WI38 (cell line): ENCODE measurements at regions not wholly inside any gene's neighbourhood (a gene's known extent, or its start where the extent isn't known, plus 50 kb on each side); places are given as distances from the start of the nearest gene placed in this dataset.

Source experiments
- H3K4me3 ChIP-seq: 2 replicates; pipeline ENCODE4 v1.5.1; 2011; ENCODE audit warnings: low read depth, mild to moderate bottlenecking, control low read depth, low read length
- TF ChIP-seq, protein P1 (sequence below): IDR thresholded peaks from 2 replicates; pipeline ENCODE4 v1.5.1; 2012; ENCODE audit warnings: low read depth, mild to moderate bottlenecking, control low read depth, low read length

DNA sequence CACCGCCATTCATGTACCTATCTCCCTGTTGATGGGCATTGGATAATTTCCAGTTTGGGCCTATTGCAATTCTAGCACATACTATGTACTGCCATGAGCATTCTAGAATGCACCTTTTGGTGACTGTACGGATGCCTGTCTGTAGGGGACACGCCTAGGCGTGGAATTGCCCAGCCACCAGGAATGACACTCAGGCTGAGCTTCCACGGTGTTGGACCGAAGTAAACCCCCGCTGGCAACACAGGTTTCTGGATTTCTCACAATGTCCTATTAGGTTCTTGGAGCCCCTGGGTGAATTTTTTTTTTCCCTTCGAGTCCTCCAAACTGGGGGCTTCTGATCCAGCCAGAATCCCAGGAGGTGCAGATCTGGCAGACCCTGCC is 146.6 kb downstream of the IRF8 start:
- TF ChIP-seq, protein P1, sequence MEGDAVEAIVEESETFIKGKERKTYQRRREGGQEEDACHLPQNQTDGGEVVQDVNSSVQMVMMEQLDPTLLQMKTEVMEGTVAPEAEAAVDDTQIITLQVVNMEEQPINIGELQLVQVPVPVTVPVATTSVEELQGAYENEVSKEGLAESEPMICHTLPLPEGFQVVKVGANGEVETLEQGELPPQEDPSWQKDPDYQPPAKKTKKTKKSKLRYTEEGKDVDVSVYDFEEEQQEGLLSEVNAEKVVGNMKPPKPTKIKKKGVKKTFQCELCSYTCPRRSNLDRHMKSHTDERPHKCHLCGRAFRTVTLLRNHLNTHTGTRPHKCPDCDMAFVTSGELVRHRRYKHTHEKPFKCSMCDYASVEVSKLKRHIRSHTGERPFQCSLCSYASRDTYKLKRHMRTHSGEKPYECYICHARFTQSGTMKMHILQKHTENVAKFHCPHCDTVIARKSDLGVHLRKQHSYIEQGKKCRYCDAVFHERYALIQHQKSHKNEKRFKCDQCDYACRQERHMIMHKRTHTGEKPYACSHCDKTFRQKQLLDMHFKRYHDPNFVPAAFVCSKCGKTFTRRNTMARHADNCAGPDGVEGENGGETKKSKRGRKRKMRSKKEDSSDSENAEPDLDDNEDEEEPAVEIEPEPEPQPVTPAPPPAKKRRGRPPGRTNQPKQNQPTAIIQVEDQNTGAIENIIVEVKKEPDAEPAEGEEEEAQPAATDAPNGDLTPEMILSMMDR: no peak
- H3K4me3 ChIP-seq: no peak overlapping the region

DNA sequence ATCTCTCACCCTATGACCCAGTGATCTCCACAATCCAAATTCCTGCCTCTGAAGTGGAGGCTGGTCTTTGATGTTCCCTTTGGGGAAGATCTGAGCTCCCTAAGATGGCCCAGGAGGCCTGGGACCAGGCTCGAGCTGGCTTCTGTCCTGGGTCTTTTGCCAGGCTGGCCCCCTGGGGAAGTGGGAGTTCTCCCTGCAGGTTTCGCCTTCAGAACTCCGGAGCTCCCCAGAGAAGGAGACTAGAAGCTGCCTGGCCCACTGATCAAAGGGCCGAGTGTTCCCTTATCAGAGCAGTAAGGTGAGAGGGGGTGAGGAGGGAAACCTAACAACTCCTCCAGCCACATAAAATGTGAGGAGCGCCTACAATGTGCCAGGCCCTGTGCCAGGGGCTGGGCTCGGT is 147.1 kb downstream of the IRF8 start:
- TF ChIP-seq, protein P1: no peak
- H3K4me3 ChIP-seq: no peak overlapping the region

DNA sequence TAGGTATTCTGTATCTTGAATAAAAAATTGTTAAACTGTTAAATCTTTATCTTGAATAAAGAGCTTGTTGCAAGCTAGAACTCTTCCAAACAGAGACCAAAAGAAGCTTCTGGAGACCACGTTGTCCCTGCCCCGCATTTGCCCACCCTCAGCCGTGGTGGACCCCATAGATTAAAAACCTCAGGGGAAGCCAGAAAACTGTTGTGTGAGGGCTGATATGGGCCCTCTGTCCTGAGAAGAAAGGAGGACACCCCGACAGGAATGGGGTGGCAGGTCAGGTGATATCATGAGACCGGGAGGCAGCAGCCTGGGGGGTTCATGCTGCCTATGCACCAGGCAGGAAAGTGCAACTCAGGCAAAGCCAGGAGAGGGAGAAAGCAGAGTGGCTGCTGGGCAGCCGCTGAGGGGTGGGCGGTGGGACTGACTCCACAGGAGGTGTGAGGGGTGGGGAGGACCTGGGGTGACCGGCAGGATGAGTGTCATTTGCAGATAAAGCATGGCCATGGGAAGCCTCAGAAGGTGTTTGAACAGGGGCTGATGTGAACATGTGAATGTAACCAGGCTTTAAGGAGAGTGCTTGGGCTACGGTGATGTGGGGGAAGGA is 147.8 kb downstream of the IRF8 start:
- TF ChIP-seq, protein P1: no peak
- H3K4me3 ChIP-seq: no peak overlapping the region

DNA sequence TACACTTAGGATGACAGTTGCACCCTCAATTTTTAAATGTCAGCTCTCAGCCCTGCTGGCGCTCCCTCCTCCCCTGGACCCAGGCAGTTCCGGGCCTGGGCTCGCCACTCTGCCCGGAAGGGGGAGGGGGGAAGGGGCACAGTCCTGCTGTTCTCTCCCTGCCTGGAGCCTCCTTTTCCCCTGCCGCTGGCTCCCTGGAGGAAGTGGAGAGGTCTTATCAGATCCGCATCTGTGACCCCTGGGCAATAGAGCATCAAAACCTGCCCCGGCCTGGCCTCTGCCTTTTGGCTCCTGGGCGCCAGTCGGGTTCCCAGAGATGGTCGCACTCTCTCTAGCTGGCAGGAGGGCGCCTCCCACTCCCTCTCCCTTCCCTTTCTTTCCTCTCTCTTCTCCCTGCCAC is 149.3 kb downstream of the IRF8 start:
- no peak overlapping the region for H3K4me3 ChIP-seq

DNA sequence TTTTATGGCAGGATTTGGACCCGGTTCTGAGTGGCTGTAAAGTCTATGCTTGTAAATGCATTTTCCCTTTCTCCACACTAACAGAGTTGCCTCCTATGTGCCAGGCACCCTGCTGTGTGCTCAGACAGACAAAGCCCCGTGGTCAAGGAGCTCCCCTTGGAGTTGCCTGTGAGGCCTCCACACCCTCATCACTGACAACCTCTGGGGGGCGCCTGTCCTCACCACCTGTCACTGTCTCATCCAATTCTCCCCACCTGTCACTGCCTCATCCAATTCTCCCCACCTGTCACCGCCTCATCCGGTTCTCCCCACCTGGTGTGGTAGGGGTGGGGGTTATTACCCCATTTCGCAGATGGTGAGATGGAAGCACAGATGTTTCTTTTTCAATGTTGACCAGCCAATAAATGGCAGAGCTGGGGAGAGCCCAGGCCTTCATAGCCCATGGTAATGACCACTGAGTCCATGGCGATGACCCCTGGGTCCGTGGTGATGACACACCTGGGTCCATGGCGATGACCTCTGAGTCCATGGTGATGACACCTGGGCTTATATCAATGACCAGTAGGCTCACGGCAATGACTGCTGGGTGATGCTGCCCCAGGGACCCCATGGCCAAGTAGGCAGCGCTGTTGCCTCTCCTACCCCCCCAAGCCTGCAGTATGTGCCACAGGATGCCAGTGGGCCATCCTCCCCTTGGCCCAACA is 150.1 kb downstream of the IRF8 start:
- no peak overlapping the region for H3K4me3 ChIP-seq
- TF ChIP-seq, protein P1: no peak

More for the DNA sequence above, 149.3 kb downstream of the IRF8 start:
- TF ChIP-seq, protein P1: no peak

DNA sequence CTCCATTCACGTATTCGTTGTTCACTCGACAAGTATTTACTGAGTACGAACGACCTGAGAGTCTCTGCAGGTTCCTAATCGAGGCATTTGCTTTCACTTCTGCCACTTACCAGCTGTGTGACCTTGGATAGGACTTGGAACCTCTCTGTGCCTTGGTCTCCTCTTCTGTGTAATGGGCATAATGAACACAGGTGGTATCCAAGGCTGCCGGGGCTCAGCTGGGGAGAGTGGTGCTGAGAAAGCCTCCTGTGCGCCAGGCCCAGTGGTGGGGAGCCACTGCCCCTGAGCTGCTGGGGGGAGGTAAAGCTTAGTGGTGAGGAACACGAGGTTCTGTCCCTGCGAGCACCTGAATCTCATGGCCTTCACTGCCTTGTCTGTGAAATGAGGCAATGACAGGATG is 150.7 kb downstream of the IRF8 start:
- H3K4me3 ChIP-seq: no peak overlapping the region
- TF ChIP-seq, protein P1: no peak

DNA sequence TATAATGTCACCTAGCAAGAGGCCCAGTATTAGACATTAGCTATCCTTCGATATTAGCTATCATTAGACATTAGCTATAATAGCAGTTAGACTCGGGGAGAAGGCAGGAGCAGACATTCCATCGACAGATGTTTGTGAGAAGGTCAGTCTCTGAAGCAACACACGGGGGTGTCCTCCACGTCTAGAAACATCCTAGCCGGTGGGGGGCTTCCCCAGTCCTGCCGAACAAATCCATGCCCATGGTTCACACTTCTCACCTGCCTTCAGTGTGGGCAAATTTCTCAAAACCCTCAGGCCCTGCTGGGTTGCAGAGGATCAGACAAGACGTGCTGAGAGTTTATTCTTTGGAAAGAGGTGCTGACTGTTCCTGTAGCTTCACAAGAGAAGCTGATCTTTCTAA is 151.1 kb downstream of the IRF8 start:
- H3K4me3 ChIP-seq: no peak overlapping the region
- TF ChIP-seq, protein P1: no peak
